A204.1 (cell line): ENCODE measurements at regions not wholly inside any gene's neighbourhood (a gene's known extent, or its start where the extent isn't known, plus 50 kb on each side); places are given as distances from the start of the nearest gene placed in this dataset.

Experiments
- FAIRE-seq: peaks from 2 replicates; lab custom pipeline; 2012; peaks lifted over from hg19 to GRCh38; lab: Jason Lieb, UNC

- no peak for FAIRE-seq
Measured at GRCh38 chr15:77709135-77709886, 76.6 kb upstream of the LINGO1 start.

GRCh38 chr15:77706482-77707244, 74.0 kb upstream of the LINGO1 start:
- no peak for FAIRE-seq

GRCh38 chr15:77702211-77702957, 69.7 kb upstream of the LINGO1 start:
- FAIRE-seq: no peak

- FAIRE-seq: no peak
Measured at GRCh38 chr15:77698481-77698880, 65.8 kb upstream of the LINGO1 start.

GRCh38 chr15:77697893-77698292, 65.2 kb upstream of the LINGO1 start:
- no peak for FAIRE-seq

GRCh38 chr15:77696871-77697270, 64.2 kb upstream of the LINGO1 start:
- FAIRE-seq: no peak

GRCh38 chr15:77695961-77696582, 63.4 kb upstream of the LINGO1 start:
- FAIRE-seq: no peak

GRCh38 chr15:77695548-77695947, 62.8 kb upstream of the LINGO1 start:
- no peak for FAIRE-seq

- no peak for FAIRE-seq
Measured at GRCh38 chr15:77693576-77693975, 60.9 kb upstream of the LINGO1 start.

- no peak for FAIRE-seq
Measured at GRCh38 chr15:77692614-77693013, 59.9 kb upstream of the LINGO1 start.

GRCh38 chr15:77691607-77692006, 58.9 kb upstream of the LINGO1 start:
- FAIRE-seq: no peak

GRCh38 chr15:77689821-77690220, 57.1 kb upstream of the LINGO1 start:
- FAIRE-seq: no peak

- no peak for FAIRE-seq
Measured at GRCh38 chr15:77688693-77689092, 56.0 kb upstream of the LINGO1 start.

GRCh38 chr15:77688266-77688665, 55.6 kb upstream of the LINGO1 start:
- FAIRE-seq: no peak

GRCh38 chr15:77685082-77685815, 52.5 kb upstream of the LINGO1 start:
- no peak for FAIRE-seq

- FAIRE-seq: no peak
Measured at GRCh38 chr15:77684341-77685081, 51.8 kb upstream of the LINGO1 start.

GRCh38 chr15:77682564-77682963, 49.9 kb upstream of the LINGO1 start:
- no peak for FAIRE-seq
